MM.1S (cell line): ENCODE measurements at regions not wholly inside any gene's neighbourhood (a gene's known extent, or its start where the extent isn't known, plus 50 kb on each side); places are given as distances from the start of the nearest gene placed in this dataset.

ENCODE experiments used
- DNase-seq: peaks from one replicate; pipeline ENCODE4 v3.0.0-alpha.2; 2015
- H2AFZ ChIP-seq: fragments of 300-600 bp; sonication (generic); 2 replicates; pipeline ENCODE4 v1.6.0; 2016; ENCODE audit warnings: antibody characterized with exemption, low read length
- H3F3A ChIP-seq: fragments of 300-600 bp; sonication (generic); 2 replicates; pipeline ENCODE4 v1.6.1; 2016; ENCODE audit warnings: mild to moderate bottlenecking, antibody characterized with exemption, low read length, moderate library complexity, mixed read lengths; ENCODE audit not compliant: insufficient read depth
- H3K27ac ChIP-seq: fragments of 300-600 bp; sonication (generic); 2 replicates; pipeline ENCODE4 v1.5.1; 2016; ENCODE audit warnings: mild to moderate bottlenecking, low read length
- H3K27me3 ChIP-seq: fragments of 300-600 bp; sonication (generic); replicated peaks from 2 replicates; pipeline ENCODE4 v1.6.0; 2016; ENCODE audit warnings: low read length; ENCODE audit not compliant: insufficient read depth
- H3K36me3 ChIP-seq: fragments of 300-600 bp; sonication (generic); replicated peaks from 2 replicates; pipeline ENCODE4 v1.6.1; 2016; ENCODE audit warnings: mild to moderate bottlenecking, low read length, mixed read lengths; ENCODE audit not compliant: insufficient read depth
- H3K4me1 ChIP-seq: fragments of 300-600 bp; sonication (generic); 2 replicates; pipeline ENCODE4 v1.6.1; 2016; ENCODE audit warnings: low read length, mixed read lengths
- H3K4me2 ChIP-seq: fragments of 300-600 bp; sonication (generic); 2 replicates; pipeline ENCODE4 v1.6.0; 2016; ENCODE audit warnings: low read depth, low read length
- H3K4me3 ChIP-seq: fragments of 300-600 bp; sonication (generic); 2 replicates; pipeline ENCODE4 v1.5.1; 2016; ENCODE audit warnings: low read length, mixed read lengths
- H3K79me2 ChIP-seq: fragments of 300-600 bp; sonication (generic); 2 replicates; pipeline ENCODE4 v1.6.1; 2016; ENCODE audit warnings: mixed run types, low read length, mixed read lengths
- H3K9ac ChIP-seq: fragments of 300-600 bp; sonication (generic); 2 replicates; pipeline ENCODE4 v1.6.1; 2016; ENCODE audit warnings: low read length, mixed read lengths
- H3K9me2 ChIP-seq: fragments of 300-600 bp; sonication (generic); replicated peaks from 2 replicates; pipeline ENCODE4 v1.6.1; 2016; ENCODE audit warnings: mild to moderate bottlenecking, low read length, mixed read lengths; ENCODE audit not compliant: insufficient read depth
- H3K9me3 ChIP-seq: fragments of 300-600 bp; sonication (generic); replicated peaks from 2 replicates; pipeline ENCODE4 v1.6.1; 2016; ENCODE audit warnings: mild to moderate bottlenecking, low read length, mixed read lengths; ENCODE audit not compliant: insufficient read depth
- H4K20me1 ChIP-seq: fragments of 300-600 bp; sonication (generic); 2 replicates; pipeline ENCODE4 v1.6.1; 2016; ENCODE audit warnings: mild to moderate bottlenecking, low read length, moderate library complexity, mixed read lengths; ENCODE audit not compliant: insufficient read depth
- CTCF ChIP-seq: fragments of 300-600 bp; sonication (generic); IDR thresholded peaks from 2 replicates; pipeline ENCODE4 v1.5.1; 2016; ENCODE audit warnings: antibody characterized with exemption, low read length, mixed read lengths
- EZH2 ChIP-seq: fragments of 300-600 bp; sonication (generic); optimal IDR thresholded peaks from 2 replicates; pipeline ENCODE3; 2017; ENCODE audit warnings: low read depth, mild to moderate bottlenecking, antibody characterized with exemption, low read length, mixed read lengths
- EZH2phosphoT487 ChIP-seq: fragments of 300-600 bp; sonication (generic); IDR thresholded peaks from 2 replicates; pipeline ENCODE4 v1.6.1; 2018; ENCODE audit warnings: antibody characterized with exemption, low read length

DNA sequence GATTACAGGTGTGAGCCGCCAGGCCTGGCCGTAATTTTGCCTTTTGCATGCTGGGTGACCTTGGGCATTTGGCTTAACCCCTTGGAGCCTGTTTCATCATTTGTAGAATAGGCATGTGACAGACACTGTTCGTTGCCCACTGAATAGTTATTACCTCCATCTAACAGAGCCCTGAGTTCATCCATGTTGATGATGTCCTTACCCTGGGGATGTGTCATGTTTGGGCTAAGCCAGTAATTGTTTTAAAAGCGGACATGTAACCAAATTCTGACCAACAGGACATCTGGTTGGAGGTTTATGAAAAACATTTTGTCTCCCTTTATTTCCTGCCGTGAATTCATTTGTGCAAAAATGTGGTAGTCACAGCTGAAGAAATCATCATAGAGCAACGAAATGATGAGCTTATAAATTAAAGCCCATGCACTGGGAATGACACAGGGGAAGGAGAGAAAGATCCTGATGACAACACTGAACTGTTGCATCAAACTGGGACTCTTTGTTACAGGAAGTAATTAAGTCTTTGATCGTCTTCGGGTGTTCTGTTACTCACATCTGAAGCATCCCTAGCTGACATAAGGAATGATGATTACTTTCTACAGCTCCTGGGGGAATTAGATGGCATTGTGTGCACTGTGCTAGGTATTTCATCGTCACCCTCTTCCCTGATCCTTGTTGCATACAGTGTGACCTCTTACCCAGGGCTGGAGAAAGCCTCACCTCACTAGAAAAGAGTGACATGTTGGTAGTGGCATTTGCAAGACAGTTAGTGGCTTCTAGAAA, 117.8 kb downstream of the FGF18 start:
- Histone ChIP-seq H3K9me3 (no peaks in the 10 kb centered on the region), H3K4me1 (no peaks in the 10 kb centered on the region), H3K9me2 (no peaks in the 10 kb centered on the region), H3K27me3 (no peaks in the 10 kb centered on the region), H3F3A (no peaks in the 10 kb centered on the region), H4K20me1 (no peaks in the 10 kb centered on the region), H3K36me3 (no peaks in the 10 kb centered on the region), H3K79me2 (no peaks in the 10 kb centered on the region), H3K4me3 (no peak overlapping the region), H3K27ac (no peak overlapping the region), H3K4me2 (no peak overlapping the region), H3K9ac (no peak overlapping the region), H2AFZ (no peak overlapping the region)
- no peak for DNase-seq
- TF ChIP-seq CTCF = no peak
- no peak for TF ChIP-seq EZH2
- TF ChIP-seq EZH2phosphoT487 = no peak

DNA sequence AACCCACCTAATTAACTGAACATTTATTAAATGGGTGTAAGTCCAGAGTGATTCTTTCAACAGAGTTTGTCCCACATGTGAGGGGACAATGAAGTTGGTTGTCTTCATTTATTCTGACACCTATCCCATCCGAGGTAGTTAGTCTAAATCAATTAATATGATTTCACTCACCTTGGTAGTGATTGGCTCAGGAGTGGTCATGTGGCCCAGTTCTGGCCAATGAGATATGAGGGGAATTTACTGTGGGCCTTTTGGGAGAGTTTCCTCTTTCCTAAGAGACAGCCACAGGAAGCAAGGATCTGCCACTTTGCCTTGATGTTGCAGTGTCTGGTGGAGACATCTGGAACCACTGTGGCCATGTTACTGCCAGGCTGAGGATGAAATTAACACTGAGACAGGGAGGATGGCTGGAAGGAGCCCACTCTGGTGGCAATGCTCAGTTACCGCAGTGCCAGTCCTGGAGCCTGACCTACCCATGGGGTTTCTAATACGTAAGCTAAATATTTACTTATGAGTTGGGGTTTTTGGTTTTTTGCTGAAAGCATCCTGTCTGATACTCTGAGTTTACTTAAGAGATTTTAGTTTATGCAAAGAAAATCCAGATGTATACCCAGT, 118.6 kb downstream of the FGF18 start:
- Histone ChIP-seq H4K20me1 (no peaks in the 10 kb centered on the region), H3K9me2 (no peaks in the 10 kb centered on the region), H3K79me2 (no peaks in the 10 kb centered on the region), H3K36me3 (no peaks in the 10 kb centered on the region), H3K27me3 (no peaks in the 10 kb centered on the region), H3K9me3 (no peaks in the 10 kb centered on the region), H3K4me2 (no peak overlapping the region), H2AFZ (no peak overlapping the region), H3K4me1 (no peaks in the 10 kb centered on the region), H3K4me3 (no peak overlapping the region), H3K9ac (no peak overlapping the region), H3K27ac (no peak overlapping the region), H3F3A (no peaks in the 10 kb centered on the region)
- no peak for DNase-seq
- TF ChIP-seq EZH2 (no peak), EZH2phosphoT487 (no peak), CTCF (no peak)

DNA sequence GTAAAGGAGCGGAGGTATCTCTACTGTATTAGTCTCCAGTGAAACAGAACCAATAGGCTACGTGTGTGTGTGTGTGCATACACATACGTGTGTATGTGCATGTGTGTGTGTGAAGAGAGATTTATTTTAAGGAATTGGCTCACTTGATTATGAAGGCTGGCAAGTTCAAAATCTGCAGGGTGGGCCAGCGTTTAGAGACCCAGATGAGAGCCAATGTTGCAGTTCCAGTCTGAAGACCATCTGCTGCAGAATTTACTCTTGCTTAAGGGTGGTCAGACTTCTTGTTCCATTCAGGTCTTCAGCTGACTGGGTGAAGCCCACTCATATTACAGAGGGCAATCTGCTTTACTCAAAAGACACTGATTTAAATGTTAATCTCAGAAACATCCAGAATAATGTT, 119.2 kb downstream of the FGF18 start:
- Histone ChIP-seq H3K4me3 (no peak overlapping the region), H3K79me2 (no peaks in the 10 kb centered on the region), H3K4me2 (no peak overlapping the region), H3K9ac (no peak overlapping the region), H4K20me1 (no peaks in the 10 kb centered on the region), H3K9me2 (no peaks in the 10 kb centered on the region), H3F3A (no peaks in the 10 kb centered on the region), H3K4me1 (no peaks in the 10 kb centered on the region), H3K36me3 (no peaks in the 10 kb centered on the region), H3K9me3 (no peaks in the 10 kb centered on the region), H3K27me3 (no peaks in the 10 kb centered on the region), H3K27ac (no peak overlapping the region), H2AFZ (no peak overlapping the region)
- DNase-seq = no peak
- TF ChIP-seq CTCF (no peak), EZH2 (no peak)
